Mammary epithelial cell (primary cell): ENCODE measurements at regions not wholly inside any gene's neighbourhood (a gene's known extent, or its start where the extent isn't known, plus 50 kb on each side); places are given as distances from the start of the nearest gene placed in this dataset.

Experiments
- CTCF ChIP-seq, 2 donors: IDR thresholded peaks in 1 of 2; conservative IDR thresholded peaks in 1 of 2; 2 replicates each; pipeline ENCODE4 v1.5.1; 2011 to 2012; ENCODE audit warnings: inconsistent platforms in 2 of 2, low read length in 2 of 2, mild to moderate bottlenecking in 2 of 2, control low read depth in 1 of 2, low read depth in 1 of 2; ENCODE audit not compliant: insufficient read depth in 1 of 2; ENCODE audit errors: extremely low read depth in 1 of 2
- EZH2 ChIP-seq: IDR thresholded peaks from 2 replicates; pipeline ENCODE4 v1.6.1; 2012; ENCODE audit warnings: low read length, inconsistent platforms, borderline replicate concordance

DNA sequence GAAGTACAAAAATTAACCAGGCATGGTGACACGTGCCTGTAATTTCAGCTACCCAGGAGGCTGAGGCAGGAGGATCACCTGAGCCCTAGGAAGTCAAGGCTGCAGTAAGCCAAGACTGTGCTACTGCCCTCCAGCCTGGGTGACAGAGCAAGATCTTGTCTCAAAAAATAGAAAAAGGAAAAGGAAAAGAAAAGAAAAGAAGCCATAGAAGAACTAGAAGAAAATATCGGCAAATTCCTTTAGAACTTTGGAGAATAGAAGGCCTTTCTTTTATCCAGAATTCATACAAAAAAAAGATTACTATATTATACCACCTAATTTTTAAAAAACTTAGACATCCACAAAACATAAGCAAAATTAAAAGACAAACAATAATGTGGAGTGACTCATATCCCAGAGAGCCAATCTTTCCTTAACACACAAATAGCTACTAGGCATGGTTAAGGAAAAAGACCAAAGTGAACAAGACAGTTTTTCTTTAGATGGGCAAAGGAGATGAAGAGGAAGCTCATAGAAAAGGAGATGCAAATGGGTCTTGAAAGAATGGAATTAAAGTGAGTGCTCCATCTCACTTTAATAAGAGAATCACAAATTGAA is 251.1 kb upstream of the IRF2BP2 start:
- TF ChIP-seq CTCF (conservative IDR thresholded peaks at IDR 0.05 in 1 of 2, IDR thresholded peaks at IDR 0.05 in 1 of 2; ENCODE audit: extremely low read depth in 1 of 2, insufficient read depth in 1 of 2, low read depth in 1 of 2, low read length in 2 of 2) (no peak), EZH2 (no peak)
